Putamen (tissue), 1 donor: ENCODE measurements at regions not wholly inside any gene's neighbourhood (a gene's known extent, or its start where the extent isn't known, plus 50 kb on each side); places are given as distances from the start of the nearest gene placed in this dataset.
"Not testable (repeated sequence)": the region's sequence is repeated elsewhere in the genome, so short reads cannot be mapped to it uniquely, and the experiment has no call there.

Source experiments
- DNase-seq: peaks from one replicate; pipeline ENCODE4 v3.0.0-alpha.2; 2016; ENCODE audit warnings: low spot score

DNA sequence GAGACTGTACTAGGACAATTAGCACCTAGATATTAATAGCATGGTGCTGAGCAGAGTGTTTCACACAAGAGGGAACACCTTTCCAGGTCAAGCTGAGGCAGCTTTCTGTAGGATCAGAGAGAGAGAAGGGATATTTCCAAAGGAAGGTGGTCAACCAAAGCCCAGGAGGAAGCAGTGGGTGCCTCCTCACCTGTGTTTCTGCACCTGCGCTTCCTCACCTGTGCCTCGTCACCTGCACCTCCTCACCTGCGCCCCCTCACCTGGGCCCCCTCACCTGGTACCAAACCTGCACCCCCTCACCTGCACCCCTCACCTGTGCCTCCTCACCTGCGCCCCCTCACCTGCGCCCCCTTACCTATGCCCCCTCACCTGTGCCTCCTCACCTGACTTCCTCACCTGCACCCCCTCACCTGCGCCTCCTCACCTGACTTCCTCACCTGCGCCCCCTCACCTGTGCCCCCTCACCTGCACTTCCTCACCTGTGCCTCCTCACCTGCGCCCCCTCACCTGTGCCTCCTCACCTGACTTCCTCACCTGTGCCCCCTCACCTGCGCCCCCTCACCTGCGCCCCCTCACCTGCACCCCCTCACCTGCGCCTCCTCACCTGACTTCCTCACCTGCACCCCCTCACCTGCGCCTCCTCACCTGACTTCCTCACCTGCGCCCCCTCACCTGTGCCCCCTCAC is 67.9 kb downstream of the TTLL2 start:
- DNase-seq = no peak

DNA sequence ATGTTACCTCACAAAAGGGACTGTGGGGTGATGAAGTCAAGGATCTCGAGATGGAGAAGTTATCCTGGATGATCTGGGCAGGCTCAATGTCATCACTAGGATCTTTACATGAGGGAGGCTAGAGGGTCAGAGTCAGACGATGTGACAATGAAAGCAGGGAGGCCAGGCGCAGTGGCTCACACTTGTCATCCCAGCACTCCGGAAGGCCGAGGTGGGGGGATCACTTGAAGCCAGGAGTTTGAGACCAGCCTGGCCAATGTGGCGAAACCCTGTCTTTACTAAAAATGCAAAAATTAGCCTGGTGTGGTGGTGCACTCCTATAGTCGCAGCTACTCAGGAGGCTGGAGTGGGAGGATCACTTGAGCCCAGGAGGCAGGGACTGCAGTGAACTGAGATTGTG is 68.8 kb downstream of the TTLL2 start:
- no peak for DNase-seq

DNA sequence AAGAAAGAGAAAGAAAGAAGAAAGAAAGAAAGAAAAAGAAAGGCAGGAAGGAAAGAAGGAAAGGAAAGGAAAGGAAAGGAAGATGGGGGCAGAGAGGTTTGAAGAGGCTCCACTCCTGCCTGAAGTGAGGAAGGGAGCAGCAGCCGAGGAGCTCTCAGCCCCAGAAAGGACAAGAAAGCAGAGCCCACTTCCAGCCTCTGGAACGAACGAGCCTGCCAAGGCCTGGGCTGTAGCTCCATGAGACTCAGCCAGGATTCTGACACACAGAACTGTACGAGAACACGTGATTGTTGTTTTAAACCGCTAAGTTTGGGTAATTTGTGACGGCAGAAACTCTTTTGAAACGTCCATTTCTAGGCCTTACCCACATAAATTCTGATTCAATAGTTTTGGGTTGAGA is 69.5 kb downstream of the TTLL2 start:
- peak; percentile 2 for DNase-seq

DNA sequence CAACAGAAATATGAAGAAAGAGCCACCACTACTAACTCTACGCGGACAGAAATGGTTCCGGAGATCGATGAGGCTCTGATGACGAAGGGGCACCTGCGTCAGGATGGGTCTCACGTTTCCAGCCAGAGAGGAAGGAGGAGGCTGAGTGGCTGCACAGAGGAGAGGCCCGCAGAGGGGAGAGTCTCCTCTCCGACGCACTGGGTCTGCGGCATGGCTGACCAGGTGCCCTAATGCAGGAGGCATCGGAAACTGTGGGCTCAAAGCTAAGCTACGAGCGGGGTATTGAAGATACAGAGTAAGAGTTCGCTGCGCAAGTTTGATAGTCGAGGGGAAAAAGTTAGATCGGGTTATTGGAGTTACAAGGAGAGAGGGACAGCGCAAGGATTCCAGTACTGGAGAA is 69.9 kb downstream of the TTLL2 start:
- DNase-seq = no peak

DNA sequence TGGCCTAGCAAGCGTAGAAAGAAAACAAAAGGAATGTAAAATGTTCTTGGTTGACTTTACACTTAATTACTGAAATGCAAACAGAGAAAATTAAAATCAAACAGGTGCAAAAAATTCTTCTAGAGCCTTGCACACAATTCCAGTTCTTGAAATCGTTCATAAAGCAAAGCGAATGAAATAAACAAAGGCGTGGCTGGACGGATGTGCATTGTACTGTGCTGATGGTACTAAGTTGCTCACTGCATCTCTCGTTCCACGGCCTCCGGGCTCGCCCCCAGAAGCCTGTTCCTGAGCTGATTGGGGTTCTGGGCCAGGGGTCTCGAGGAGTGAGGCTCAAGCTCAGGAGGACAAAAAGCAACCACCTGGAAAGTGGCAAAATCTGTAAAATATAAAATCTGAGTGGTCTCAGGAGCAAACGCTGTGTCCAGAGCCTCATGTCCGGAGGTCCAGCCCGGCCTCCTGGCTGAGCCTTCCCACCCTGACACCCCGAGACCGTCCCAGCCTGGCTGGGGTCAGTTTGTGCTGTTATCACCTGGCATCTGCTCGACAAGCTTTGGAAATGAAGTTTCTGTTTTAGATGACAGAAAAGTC is 71.3 kb downstream of the TTLL2 start:
- DNase-seq = no peak

- DNase-seq = no peak
Measured at GRCh38 chr6:167396659-167397490, 72.0 kb downstream of the TTLL2 start.

- no peak for DNase-seq
Measured at GRCh38 chr6:167397712-167398111, 72.8 kb downstream of the TTLL2 start.

- no peak for DNase-seq
Measured at GRCh38 chr6:167398214-167399050, 73.5 kb downstream of the TTLL2 start.

DNA sequence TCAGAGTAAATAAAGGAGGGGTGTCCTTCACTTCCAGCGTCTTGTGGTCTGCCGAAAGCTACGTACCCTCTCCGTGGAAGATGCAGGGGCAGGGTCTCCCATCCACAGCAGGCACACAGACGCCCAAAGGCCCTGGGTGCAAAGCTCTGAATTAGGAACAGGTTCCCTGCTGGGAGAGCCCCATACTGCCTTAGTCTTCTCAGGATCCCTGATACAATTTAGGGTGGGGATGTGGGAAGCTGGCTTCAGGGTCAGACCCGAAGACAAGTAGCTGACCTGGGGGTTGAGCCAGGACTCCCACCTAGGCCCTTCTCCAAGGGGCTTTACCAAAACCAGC is 74.1 kb downstream of the TTLL2 start:
- no peak for DNase-seq

DNA sequence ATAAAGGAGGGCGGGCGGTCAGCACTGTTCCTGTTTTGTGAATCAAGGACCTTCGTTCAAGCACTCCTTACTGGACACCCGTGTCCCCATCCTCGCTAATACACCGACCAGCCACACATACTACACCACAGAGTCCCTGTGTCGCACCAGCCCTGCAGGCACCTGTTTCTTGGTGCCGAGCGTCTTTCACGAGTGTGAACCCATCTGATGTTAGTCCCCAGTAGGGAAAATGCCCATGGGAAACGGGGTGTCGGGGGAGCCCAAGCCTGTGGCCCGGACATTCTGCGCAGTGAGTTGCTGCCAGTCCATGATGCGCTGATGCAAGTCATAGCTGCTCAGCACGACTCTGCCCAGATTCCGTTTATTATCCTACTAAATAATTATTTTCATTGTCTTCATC is 74.7 kb downstream of the TTLL2 start:
- DNase-seq = no peak

- DNase-seq = no peak
Measured at GRCh38 chr6:167400482-167401138, 75.7 kb downstream of the TTLL2 start.

DNA sequence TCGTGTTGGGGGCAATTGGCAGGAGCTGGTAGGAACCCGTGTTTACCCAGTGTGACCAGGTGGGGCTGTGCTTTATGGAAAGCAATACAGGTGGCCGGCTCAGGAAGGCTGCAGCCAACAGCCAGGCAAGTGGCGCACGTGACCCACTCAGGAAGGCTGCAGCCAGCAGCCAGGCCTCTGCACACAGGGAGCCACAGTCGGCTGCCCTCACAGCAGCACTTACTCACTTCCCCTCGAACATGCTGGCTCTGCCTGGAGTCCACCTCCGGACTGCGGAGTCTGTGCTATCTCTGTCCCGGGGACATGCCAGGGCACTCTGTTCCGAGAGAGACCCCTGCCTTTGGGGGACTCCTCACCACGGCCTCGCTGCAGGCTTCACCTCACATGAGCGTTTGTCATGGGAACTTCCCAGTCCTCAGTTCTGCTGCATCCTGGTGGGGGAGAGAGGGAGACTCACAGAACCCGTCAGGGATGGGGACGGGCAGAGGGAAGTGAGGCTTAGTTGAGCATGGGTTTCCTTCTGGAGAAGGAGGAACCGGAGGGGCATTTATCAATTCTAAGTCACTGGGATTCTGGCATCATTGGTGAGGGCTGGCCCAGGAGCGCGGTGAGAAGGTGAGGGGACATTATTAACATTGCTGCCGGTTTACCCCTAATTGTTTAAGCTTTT is 76.8 kb downstream of the TTLL2 start:
- DNase-seq = no peak

DNA sequence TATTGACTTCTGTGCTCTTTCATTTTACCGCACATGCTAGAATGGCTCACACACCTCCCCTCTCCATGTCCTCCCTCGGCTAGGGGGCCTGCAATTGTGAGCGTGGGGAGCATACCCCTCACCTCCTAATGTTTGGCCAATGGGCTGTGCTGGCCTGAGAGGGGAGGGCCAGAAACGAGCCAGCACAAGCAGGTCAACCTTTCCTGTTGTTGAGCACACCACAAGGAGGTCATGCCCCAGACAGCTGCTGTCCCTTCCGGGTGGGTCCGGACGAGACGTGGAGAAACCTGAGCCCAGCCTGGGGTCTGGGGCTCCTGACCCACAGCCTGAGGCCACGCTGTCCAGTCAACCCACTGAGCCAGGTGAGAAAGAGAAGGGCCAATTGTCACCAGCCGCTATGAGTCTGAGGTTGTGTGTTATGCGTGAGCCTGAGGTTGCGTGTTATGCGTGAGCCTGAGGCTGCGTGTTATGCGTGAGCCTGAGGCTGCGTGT is 77.4 kb downstream of the TTLL2 start:
- DNase-seq = no peak

GRCh38 chr6:167403427-167403826 is 78.5 kb downstream of the TTLL2 start:
- no peak for DNase-seq

DNA sequence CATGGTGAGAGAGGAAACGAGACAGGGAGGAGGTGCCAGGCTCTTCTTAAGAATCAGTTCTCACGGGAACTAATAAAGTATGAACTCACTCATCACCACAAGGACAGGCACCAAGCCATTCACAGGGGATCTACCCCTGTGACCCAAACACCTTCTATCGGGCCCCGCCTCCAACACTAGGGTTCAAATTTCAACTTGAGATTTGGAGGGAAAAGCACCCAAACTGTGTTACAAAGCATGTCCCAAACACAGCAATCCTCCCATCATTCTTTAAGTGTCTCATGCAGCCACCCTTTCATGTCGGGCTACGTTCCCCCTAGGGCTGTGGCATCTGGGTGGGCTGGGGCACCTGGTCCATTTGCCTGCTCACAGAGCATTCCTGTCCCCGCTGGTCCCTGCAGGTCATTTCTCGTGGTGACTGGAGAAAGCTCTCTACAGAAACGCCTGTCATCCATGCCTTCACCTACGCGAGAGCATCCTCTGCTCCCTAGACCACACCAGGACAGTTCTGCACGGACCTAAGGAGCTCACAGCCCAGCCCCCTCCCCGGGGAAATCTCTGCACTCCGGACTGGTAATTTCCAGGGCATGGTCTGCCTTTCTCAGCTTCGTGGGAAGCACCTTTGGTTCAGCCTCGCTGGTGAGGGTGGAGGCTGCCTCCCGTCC is 79.6 kb downstream of the TTLL2 start:
- DNase-seq = no peak

DNA sequence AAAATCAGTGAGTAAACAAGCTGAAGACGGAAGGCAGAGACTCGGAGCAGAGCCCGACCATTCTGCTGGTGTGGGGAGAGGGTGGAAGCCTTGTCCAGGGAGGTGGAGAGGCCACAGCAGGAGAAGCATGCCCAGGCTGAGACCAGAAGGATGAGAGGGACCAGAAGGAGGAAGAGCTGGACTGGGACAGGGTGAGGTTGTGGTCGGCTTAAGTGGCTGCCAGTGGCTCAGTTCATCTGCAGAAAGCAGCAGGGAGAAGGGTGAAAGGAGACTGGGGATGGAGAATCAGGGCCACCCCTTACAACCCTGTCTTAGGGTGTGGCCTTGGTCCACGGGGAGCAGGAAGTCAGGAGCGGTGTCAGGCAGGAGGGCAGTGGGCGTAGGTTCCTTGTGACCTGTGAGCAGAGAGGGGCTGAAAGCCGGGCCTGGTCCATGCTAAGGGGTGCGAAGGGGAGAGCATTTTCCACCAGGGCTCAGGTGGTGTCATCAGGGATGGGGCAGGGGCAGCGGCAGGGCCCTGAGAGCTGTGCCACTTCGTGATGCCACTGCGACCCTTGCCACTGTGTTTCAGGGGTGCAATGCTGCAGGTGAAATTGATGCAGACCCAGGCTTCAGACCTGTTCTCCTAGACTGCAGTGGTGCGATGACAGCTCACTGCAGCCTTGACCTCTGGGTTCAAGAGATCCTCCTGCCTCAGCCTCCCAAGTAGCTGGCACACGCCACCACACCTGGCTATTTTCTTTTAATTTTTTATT is 81.1 kb downstream of the TTLL2 start:
- no peak for DNase-seq

DNA sequence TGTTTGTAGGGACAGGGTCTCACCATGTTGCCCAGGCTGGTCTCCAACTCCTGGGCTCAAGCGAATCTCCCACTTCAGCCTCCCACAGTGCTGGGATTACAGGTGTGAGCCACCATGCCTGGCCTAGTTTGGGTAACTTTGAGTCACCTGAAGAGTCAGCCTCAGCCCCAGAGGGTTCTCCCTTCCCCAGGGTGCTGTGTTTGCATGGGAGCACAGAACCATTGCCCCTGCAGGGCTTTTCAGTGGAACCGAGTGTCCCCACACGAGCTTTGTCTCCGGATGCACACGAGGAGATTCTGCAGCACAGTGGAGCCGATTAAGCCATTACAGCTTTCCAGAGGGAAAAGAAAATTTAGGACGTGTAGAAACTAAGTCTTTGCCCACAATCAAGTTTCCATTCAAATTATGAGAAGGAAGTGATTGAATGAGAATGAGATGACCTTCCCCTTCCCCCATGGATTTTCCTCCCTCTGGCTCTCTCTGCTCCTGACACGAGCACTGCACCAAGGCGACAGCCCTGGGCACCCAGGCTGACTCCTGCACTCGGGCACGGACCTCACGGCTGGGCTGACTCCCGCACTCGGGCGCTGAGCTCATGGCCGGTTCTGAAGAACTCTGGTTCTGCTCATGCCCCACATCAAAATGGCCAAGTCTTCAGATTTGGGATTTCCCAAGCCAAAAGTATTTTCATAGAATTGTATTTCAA is 81.8 kb downstream of the TTLL2 start:
- not testable (repeated sequence) for DNase-seq

- DNase-seq = no peak
Measured at GRCh38 chr6:167407239-167408064, 82.6 kb downstream of the TTLL2 start.
